ENCODE measurements at regions not wholly inside any gene's neighbourhood (a gene's known extent, or its start where the extent isn't known, plus 50 kb on each side); places are given as distances from the start of the nearest gene placed in this dataset.

DNA sequence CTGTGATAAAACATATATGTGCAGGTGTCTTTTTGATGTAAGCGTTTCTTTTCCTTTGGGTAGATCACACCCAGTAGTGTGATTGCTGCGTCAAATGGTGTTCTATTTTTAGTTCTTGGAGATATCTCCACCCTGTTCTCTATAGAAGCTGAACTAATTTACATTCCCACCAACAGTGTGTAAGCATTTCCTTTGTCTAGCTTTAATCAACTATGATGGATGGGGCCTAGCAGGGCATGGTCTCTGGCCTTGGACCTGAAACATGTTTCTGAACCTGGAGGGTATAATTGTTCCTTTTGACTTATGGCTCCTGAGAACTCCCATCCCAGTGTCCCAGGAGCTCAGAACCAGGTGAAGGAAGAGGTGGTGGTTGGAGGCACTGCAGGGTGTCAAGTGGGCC is 93.9 kb downstream of the HAPSTR1 start:
- ChIA-PET CTCF (no interaction called here), POLR2A (no interaction called here)
- no peak overlapping the region for H3K4me2 ChIP-seq (ENCODE audit: insufficient read depth, low read length)
- FAIRE-seq (no peak), DNase-seq (ENCODE audit: low read depth, low spot score) (no peak)
- H4K20me1 ChIP-seq (replicated peaks; ENCODE audit: control insufficient read depth, extremely low read depth, insufficient read depth, low read length): no peaks in the 10 kb centered on the region
- no peaks in the 10 kb centered on the region for H3K27me3 ChIP-seq (ENCODE audit: control insufficient read depth in 2 of 2, insufficient read depth in 2 of 2, low read length in 2 of 2)
- H2AFZ ChIP-seq (ENCODE audit: low read depth, low read length): no peak overlapping the region
- no peaks in the 10 kb centered on the region for H3K79me2 ChIP-seq (ENCODE audit: control insufficient read depth, insufficient read depth, low read length)
- TF ChIP-seq POLR2A (IDR thresholded peaks at IDR 0.05; ENCODE audit: low read depth, low read length): no peak
- TF ChIP-seq EZH2 (IDR thresholded peaks at IDR 0.05; ENCODE audit: borderline replicate concordance, low read depth, low read length, severe bottlenecking): no peak
- TF ChIP-seq MYC (IDR thresholded peaks at IDR 0.05; ENCODE audit: low read depth, low read length): no peak
- TF ChIP-seq POLR2AphosphoS5 (IDR thresholded peaks at IDR 0.05; ENCODE audit: insufficient read depth, low read depth, low read length): no peak
- no peak for TF ChIP-seq FOS (IDR thresholded peaks at IDR 0.05; ENCODE audit: borderline replicate concordance, insufficient read depth, low read length)
- no peak for TF ChIP-seq MAX (IDR thresholded peaks at IDR 0.05; ENCODE audit: insufficient read depth, insufficient read length)
- TF ChIP-seq JUN (IDR thresholded peaks at IDR 0.05; ENCODE audit: borderline replicate concordance, insufficient read depth, insufficient read length, low read depth): no peak
- no peak for TF ChIP-seq GATA2 (IDR thresholded peaks at IDR 0.05; ENCODE audit: insufficient read depth, insufficient read length, low read depth, low read length)
- no peak for TF ChIP-seq CTCF (IDR thresholded peaks at IDR 0.05; ENCODE audit: extremely low read depth in 1 of 2, insufficient read depth in 1 of 2, low read depth in 1 of 2, low read length in 2 of 2)
- H3K9me3 ChIP-seq (replicated peaks; ENCODE audit: control insufficient read depth, insufficient read depth, low read length): no peaks in the 10 kb centered on the region
- H3K36me3 ChIP-seq (ENCODE audit: control insufficient read depth in 2 of 2, extremely low read depth in 1 of 2, insufficient read depth in 2 of 2, low read length in 2 of 2): no peaks in the 10 kb centered on the region
- no peaks in the 10 kb centered on the region for H3K4me1 ChIP-seq (ENCODE audit: control insufficient read depth, extremely low read depth, insufficient read depth, low read length)
- H3K9ac ChIP-seq (replicated peaks; ENCODE audit: extremely low read depth, insufficient read depth, low read length): no peak overlapping the region
- BruUV-seq (replicated peaks): no TSS peak
- H3K9me1 ChIP-seq (replicated peaks; ENCODE audit: control insufficient read depth, extremely low read depth, insufficient read depth, low read length): no peaks in the 10 kb centered on the region
- H3K27ac ChIP-seq (ENCODE audit: insufficient read depth, low read depth, low read length): no peak overlapping the region
- dilution Hi-C loops (cut with MboI; ENCODE audit: extremely low pct_ligation_motif_present, low sequenced_read_pairs): no loop called here
- H3K4me3 ChIP-seq (replicated peaks in 1 of 3; ENCODE audit: insufficient read depth in 1 of 3, low read depth in 1 of 3, low read length in 3 of 3): no peak overlapping the region
- intact Hi-C loops (cut with micrococcal nuclease): no loop called here
